ENCODE measurements at regions not wholly inside any gene's neighbourhood (a gene's known extent, or its start where the extent isn't known, plus 50 kb on each side); places are given as distances from the start of the nearest gene placed in this dataset.

DNA sequence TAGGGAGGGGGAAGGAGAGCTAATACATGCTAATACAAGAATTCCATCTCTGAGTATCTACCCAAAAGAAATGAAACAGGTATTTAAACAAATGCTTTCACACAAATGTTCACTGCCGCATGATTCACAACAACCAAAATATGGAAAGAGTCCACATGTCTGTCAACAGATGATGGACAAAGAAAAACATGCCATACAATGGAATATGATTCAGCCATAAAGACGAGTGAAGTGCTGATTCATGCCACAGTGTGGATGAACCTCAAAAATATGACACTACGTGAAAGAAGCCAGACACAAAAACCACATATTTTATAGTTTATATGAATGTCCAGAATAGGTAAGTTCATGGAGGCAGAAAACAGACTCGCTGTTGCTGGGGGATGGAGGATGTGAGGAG is 321.4 kb downstream of the FOXL1 start:
- TF ChIP-seq, protein P1, sequence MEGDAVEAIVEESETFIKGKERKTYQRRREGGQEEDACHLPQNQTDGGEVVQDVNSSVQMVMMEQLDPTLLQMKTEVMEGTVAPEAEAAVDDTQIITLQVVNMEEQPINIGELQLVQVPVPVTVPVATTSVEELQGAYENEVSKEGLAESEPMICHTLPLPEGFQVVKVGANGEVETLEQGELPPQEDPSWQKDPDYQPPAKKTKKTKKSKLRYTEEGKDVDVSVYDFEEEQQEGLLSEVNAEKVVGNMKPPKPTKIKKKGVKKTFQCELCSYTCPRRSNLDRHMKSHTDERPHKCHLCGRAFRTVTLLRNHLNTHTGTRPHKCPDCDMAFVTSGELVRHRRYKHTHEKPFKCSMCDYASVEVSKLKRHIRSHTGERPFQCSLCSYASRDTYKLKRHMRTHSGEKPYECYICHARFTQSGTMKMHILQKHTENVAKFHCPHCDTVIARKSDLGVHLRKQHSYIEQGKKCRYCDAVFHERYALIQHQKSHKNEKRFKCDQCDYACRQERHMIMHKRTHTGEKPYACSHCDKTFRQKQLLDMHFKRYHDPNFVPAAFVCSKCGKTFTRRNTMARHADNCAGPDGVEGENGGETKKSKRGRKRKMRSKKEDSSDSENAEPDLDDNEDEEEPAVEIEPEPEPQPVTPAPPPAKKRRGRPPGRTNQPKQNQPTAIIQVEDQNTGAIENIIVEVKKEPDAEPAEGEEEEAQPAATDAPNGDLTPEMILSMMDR (IDR thresholded peaks at IDR 0.05), result no peak
- Histone ChIP-seq H3K36me3 (no peaks in the 10 kb centered on the region), H3K4me1 (no peaks in the 10 kb centered on the region), H3K27ac (no peak overlapping the region), H3K4me3 (no peak overlapping the region), H3K9me3 (no peaks in the 10 kb centered on the region), H3K27me3 (no peaks in the 10 kb centered on the region)
- DNase-seq (ENCODE audit: low spot score), result no peak

DNA sequence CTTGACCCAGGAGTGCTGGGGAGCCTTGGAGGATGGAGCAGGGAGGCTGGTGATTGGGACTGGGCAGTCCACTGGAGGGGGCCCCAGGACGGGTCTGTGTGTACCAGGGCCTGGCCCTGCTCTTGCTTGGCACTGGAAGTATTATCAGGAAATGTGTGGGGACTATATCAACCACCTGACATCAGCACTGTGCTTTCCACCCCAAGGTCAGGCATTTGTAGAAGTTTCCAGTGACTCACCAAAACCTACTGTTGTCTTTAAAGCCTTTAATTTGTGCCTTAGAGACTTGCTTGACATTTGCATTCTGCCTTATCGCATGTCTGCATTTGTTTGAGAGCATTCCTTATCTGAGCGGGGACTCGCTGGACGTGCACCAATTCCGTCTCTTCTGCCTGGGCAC is 323.1 kb downstream of the FOXL1 start:
- no peaks in the 10 kb centered on the region for H3K36me3 ChIP-seq
- H3K27me3 ChIP-seq, result no peaks in the 10 kb centered on the region
- no peaks in the 10 kb centered on the region for H3K4me1 ChIP-seq
- H3K27ac ChIP-seq, result no peak overlapping the region
- no peak for DNase-seq (ENCODE audit: low spot score)
- TF ChIP-seq, protein P1 (IDR thresholded peaks at IDR 0.05), result no peak
- H3K4me3 ChIP-seq, result no peak overlapping the region
- no peaks in the 10 kb centered on the region for H3K9me3 ChIP-seq

DNA sequence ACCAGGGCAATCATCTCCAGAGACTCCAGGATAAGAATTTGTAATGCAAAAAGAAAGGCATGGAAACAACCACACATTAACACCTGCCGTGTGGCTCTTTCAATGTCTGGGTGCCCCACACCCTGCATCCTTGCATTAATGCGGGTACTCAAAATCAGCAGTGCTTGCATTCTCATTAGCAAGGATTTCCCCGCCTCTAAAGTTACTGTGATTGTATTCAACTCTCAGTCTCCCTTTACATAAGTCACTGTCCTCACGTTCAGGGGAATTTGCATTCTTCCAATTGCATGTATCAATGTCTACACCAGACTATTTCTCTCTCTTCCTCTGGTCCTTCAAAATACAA is 324.3 kb downstream of the FOXL1 start:
- Histone ChIP-seq H3K36me3 (no peaks in the 10 kb centered on the region), H3K27ac (no peak overlapping the region), H3K4me3 (no peak overlapping the region), H3K27me3 (no peaks in the 10 kb centered on the region), H3K4me1 (no peaks in the 10 kb centered on the region), H3K9me3 (no peaks in the 10 kb centered on the region)
- DNase-seq (ENCODE audit: low spot score), result no peak
- TF ChIP-seq, protein P1 (IDR thresholded peaks at IDR 0.05), result no peak

DNA sequence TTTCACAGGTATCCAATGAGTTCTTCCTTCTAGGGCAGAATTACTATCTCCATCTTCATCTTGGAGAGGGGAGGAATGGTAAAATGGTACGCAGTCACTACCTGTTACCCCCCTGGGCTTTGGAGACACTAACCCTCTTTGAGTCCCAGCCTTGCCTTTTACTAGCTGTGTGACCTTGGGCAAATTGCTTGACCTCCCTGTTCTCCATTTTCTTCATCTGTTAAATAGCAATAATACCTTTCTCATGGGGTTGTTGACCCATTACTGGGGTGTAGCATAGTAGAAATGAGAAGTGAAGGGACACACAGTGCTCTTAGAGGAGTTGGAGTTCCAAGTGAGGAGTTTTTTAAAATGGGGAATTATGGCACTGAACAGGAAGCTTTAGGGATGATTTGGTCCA is 324.7 kb downstream of the FOXL1 start:
- H3K4me1 ChIP-seq, result no peaks in the 10 kb centered on the region
- no peaks in the 10 kb centered on the region for H3K27me3 ChIP-seq
- H3K9me3 ChIP-seq, result no peaks in the 10 kb centered on the region
- no peak overlapping the region for H3K4me3 ChIP-seq
- H3K36me3 ChIP-seq, result no peaks in the 10 kb centered on the region
- DNase-seq (ENCODE audit: low spot score), result no peak
- no peak overlapping the region for H3K27ac ChIP-seq
- TF ChIP-seq, protein P1 (IDR thresholded peaks at IDR 0.05), result no peak

DNA sequence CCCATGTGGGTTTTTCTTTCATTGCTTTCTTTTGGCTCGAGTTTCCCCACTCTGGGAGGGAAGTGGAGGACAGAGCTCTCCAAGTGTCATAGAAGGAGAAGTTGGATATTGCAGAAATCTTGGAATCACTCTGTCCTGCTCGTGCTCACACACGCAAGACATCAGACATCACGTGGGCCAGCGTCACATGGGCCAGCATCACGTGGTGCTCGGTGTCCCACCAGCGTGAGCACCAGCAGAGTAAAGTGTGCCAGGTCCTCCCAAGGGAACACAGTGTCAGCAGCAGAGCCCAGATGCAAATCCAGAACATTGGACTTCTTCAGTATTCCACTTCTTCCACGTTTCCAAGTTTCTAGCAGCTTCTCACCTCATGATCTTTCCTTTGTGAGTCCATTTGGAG is 327.0 kb downstream of the FOXL1 start:
- DNase-seq (ENCODE audit: low spot score), result no peak
- Histone ChIP-seq H3K36me3 (no peaks in the 10 kb centered on the region), H3K27me3 (no peaks in the 10 kb centered on the region), H3K4me1 (no peaks in the 10 kb centered on the region), H3K4me3 (no peak overlapping the region), H3K27ac (no peak overlapping the region), H3K9me3 (no peaks in the 10 kb centered on the region)
- TF ChIP-seq, protein P1 (IDR thresholded peaks at IDR 0.05), result no peak

DNA sequence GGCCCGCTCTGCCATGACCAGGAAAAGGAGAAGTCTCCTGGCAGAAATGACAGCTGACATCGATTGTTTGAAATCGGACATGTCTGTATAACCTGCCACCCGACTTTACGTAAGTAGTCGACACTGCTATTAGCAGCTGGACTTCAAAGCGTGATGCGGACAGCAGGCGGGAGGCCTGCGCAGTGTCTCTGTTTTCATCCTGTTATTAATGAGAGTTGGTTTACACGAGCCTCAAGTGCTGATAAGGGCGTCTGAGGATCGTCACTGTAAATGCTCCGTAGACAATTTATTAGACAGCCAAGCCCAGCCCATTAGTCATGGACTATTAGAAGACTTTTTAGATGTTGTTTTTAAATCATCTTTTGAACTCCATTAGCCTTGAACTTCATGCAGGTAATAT is 328.3 kb downstream of the FOXL1 start:
- TF ChIP-seq, protein P1 (IDR thresholded peaks at IDR 0.05), result no peak
- H3K4me1 ChIP-seq, result no peaks in the 10 kb centered on the region
- no peak overlapping the region for H3K27ac ChIP-seq
- DNase-seq (ENCODE audit: low spot score), result no peak
- no peaks in the 10 kb centered on the region for H3K27me3 ChIP-seq
- no peaks in the 10 kb centered on the region for H3K36me3 ChIP-seq
- H3K4me3 ChIP-seq, result no peak overlapping the region
- H3K9me3 ChIP-seq, result no peaks in the 10 kb centered on the region
